ENCODE measurements at regions not wholly inside any gene's neighbourhood (a gene's known extent, or its start where the extent isn't known, plus 50 kb on each side); places are given as distances from the start of the nearest gene placed in this dataset.

DNA sequence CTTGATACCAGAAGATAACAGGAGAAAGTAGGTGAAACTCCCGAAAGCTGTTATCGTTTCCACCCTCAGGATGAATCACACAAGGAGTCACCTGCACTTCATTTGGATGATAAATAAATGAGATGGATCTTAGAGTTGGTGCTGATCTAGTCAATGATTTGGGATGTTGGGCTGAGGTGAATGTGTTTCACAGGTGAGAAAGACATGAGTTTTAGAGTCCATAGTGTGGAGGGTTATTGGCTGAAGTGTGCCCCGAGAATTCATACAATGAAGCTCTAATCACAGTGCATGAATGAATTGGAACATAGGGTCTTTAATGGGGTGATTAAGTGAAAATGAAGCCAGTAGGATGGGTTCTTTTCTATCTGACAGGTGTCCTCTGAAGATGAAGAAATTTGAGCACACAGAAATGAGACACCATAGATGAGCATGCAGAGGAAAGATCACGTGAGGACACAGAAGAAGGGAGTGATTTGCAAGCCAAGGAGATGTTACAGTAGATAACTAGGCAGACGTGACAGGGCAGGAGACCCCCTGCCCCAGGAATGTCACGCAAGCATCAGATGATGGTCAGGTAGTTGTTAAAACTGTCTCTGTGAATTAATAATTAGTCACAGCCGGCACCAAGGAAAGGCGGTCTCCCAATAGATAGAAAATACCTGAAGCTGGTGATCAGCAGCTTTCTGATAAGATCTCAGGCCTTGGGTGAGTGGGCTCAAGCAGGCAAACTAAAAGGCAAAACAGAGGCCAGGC lies 60.3 kb upstream of the IGLL5 start:
- no peaks in the 10 kb centered on the region for H3K36me3 ChIP-seq
- no peak overlapping the region for H3K4me3 ChIP-seq
- no peak for TF ChIP-seq POLR2A (IDR thresholded peaks at IDR 0.05)
- TF ChIP-seq, protein P1, sequence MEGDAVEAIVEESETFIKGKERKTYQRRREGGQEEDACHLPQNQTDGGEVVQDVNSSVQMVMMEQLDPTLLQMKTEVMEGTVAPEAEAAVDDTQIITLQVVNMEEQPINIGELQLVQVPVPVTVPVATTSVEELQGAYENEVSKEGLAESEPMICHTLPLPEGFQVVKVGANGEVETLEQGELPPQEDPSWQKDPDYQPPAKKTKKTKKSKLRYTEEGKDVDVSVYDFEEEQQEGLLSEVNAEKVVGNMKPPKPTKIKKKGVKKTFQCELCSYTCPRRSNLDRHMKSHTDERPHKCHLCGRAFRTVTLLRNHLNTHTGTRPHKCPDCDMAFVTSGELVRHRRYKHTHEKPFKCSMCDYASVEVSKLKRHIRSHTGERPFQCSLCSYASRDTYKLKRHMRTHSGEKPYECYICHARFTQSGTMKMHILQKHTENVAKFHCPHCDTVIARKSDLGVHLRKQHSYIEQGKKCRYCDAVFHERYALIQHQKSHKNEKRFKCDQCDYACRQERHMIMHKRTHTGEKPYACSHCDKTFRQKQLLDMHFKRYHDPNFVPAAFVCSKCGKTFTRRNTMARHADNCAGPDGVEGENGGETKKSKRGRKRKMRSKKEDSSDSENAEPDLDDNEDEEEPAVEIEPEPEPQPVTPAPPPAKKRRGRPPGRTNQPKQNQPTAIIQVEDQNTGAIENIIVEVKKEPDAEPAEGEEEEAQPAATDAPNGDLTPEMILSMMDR (IDR thresholded peaks at IDR 0.05): no peak
- H3K4me1 ChIP-seq: peaks cover 0 to 13% (median 7%) of the 10 kb centered on the region in 4 donors
- no peak overlapping the region for H3K27ac ChIP-seq
- no peaks in the 10 kb centered on the region for H3K9me3 ChIP-seq
- no peak for DNase-seq
- no peaks in the 10 kb centered on the region for H3K27me3 ChIP-seq

DNA sequence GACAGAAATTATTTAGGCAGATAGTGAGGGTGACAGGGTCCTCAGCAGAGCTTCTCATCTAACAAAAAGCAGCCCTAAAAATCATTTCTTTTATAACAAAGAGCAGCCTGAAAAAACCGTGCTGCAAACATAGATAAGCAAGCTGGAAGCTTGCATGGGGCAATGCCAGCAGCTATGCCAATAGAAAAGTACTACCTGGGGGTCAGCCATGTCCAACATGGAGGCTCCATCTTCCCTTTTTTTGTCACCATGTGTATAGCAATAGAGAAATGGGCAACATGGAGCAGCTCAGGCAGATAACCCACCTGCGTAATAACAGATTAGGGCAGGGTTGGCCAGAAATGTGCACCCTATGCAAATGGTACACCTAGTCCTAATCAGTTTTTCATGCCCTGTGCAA lies 57.4 kb upstream of the IGLL5 start:
- no peak for TF ChIP-seq POLR2A (IDR thresholded peaks at IDR 0.05)
- TF ChIP-seq, protein P1 (IDR thresholded peaks at IDR 0.05): no peak
- H3K27me3 ChIP-seq: no peaks in the 10 kb centered on the region
- no peak for DNase-seq
- H3K4me1 ChIP-seq: no peaks in the 10 kb centered on the region
- no peak overlapping the region for H3K4me3 ChIP-seq
- no peaks in the 10 kb centered on the region for H3K9me3 ChIP-seq
- H3K36me3 ChIP-seq: no peaks in the 10 kb centered on the region
- H3K27ac ChIP-seq: no peak overlapping the region

DNA sequence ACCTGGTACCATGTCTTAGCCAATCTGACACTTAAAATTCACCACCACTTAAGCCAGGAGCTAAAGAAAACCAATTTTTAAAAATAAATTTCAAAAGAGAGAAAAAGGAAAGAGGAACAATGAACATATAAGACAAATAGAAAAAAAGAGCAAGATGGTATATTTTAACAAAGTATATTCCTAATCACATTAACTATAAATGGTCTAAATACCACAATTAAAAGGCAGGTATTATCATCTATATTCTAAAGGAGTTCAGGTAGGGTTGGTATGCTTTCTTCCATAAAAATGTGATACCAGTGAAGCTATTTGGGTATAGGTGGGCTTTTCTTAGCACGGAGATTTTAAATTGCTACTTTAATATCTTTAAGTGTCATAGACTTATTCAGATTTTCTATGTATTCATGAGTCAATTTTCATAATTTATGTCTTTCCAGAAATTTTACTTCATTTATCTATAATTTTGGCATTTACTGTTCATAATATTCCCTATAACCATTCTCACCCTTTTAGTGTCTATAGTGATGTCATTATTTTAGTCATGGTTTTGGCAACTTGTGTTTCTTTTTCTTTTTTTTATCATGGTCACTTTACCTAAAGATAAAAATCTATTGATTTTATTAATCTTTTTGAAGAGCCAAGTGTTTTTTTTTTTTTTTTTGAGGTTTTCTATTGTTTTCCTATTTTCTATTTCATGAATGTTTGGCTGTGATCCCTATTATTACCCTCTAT lies 56.5 kb upstream of the IGLL5 start:
- H3K4me3 ChIP-seq: no peak overlapping the region
- no peaks in the 10 kb centered on the region for H3K4me1 ChIP-seq
- no peaks in the 10 kb centered on the region for H3K9me3 ChIP-seq
- TF ChIP-seq POLR2A (IDR thresholded peaks at IDR 0.05): no peak
- TF ChIP-seq, protein P1 (IDR thresholded peaks at IDR 0.05): no peak
- no peaks in the 10 kb centered on the region for H3K27me3 ChIP-seq
- no peaks in the 10 kb centered on the region for H3K36me3 ChIP-seq
- DNase-seq: no peak
- H3K27ac ChIP-seq: no peak overlapping the region

DNA sequence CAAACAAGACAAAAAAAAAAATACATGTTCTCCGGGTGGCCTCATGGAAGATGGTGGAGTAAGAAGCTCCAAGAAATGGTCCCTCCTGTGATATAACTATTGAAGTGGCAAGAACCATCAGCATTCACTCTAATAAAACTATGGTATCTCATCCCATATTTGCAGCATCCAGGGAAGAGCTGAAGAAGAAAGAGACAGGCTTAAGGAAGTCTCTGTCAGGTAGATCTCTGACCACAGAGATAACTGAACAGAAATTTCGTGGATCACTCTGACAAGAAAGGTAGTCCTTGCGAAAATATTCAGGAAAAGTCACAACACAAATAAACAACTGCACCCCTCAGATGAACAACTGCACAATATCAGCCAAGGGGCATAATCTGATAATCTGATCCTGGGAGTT lies 54.6 kb upstream of the IGLL5 start:
- H3K27ac ChIP-seq: no peak overlapping the region
- H3K4me1 ChIP-seq: no peaks in the 10 kb centered on the region
- H3K27me3 ChIP-seq: no peaks in the 10 kb centered on the region
- no peak for TF ChIP-seq POLR2A (IDR thresholded peaks at IDR 0.05)
- TF ChIP-seq, protein P1 (IDR thresholded peaks at IDR 0.05): no peak
- no peak for DNase-seq
- H3K4me3 ChIP-seq: no peak overlapping the region
- H3K9me3 ChIP-seq: no peaks in the 10 kb centered on the region
- no peaks in the 10 kb centered on the region for H3K36me3 ChIP-seq

DNA sequence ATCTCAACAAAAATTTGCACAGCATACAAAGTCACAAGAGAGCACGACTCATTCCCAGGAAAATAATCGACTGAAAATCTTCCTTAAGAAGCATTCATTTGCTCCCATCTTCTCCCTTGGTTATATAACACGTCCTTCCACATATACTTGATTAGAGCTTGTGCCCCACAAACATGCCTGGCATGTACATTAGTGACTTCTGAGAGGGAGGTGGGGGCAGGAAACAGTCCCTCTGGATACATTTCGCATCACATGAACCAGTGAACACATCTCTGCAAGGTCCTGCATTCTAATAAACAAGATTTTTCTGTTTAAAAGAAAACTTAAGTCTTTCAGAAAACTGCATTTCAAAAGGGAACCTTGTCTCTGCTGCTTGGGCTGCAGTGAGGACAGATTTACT lies 54.1 kb upstream of the IGLL5 start:
- H3K4me1 ChIP-seq: no peaks in the 10 kb centered on the region
- no peak overlapping the region for H3K4me3 ChIP-seq
- H3K36me3 ChIP-seq: no peaks in the 10 kb centered on the region
- DNase-seq: no peak
- H3K27me3 ChIP-seq: no peaks in the 10 kb centered on the region
- no peak overlapping the region for H3K27ac ChIP-seq
- TF ChIP-seq POLR2A (IDR thresholded peaks at IDR 0.05): no peak
- TF ChIP-seq, protein P1 (IDR thresholded peaks at IDR 0.05): no peak
- H3K9me3 ChIP-seq: no peaks in the 10 kb centered on the region

Measured in Peyer's patch (tissue), 4 donors.